CD14-positive monocyte (primary cell): ENCODE measurements at regions not wholly inside any gene's neighbourhood (a gene's known extent, or its start where the extent isn't known, plus 50 kb on each side); places are given as distances from the start of the nearest gene placed in this dataset.

Experiments used
- DNase-seq, 3 donors: peaks; one replicate each; pipeline ENCODE4 v3.0.0-alpha.2; 2011 to 2022
- H2AFZ ChIP-seq: 2 replicates; pipeline ENCODE4 v1.6.0; 2012; ENCODE audit warnings: mild to moderate bottlenecking, low read depth, low read length, inconsistent platforms; ENCODE audit not compliant: insufficient read depth, poor library complexity, severe bottlenecking
- H3K27ac ChIP-seq, 2 donors: 1 replicate in 1 of 2; 2 replicates in 1 of 2; pipeline ENCODE4 v1.5.1; 2012 to 2013; ENCODE audit warnings: low read length in 2 of 2, control low read depth in 1 of 2, inconsistent platforms in 1 of 2, low read depth in 1 of 2, mild to moderate bottlenecking in 1 of 2
- H3K27me3 ChIP-seq, 2 donors: one replicate each; pipeline versions ENCODE4 v1.6.0 to v1.6.1; 2011 to 2013; ENCODE audit warnings: low read length in 2 of 2; ENCODE audit not compliant: control insufficient read depth in 2 of 2, insufficient read depth in 2 of 2
- H3K36me3 ChIP-seq, 2 donors: replicated peaks in 1 of 2; 1 replicate in 1 of 2; 2 replicates in 1 of 2; pipeline versions ENCODE4 v1.5.1 to v1.6.1; 2012 to 2013; ENCODE audit warnings: low read length in 2 of 2, control low read depth in 1 of 2, inconsistent platforms in 1 of 2, mild to moderate bottlenecking in 1 of 2; ENCODE audit not compliant: insufficient read depth in 2 of 2, control insufficient read depth in 1 of 2
- H3K4me1 ChIP-seq, 2 donors: 1 replicate in 1 of 2; 2 replicates in 1 of 2; pipeline versions ENCODE4 v1.5.1 to v1.6.1; 2012 to 2013; ENCODE audit warnings: low read length in 2 of 2, control low read depth in 1 of 2, inconsistent platforms in 1 of 2, mild to moderate bottlenecking in 1 of 2, moderate library complexity in 1 of 2; ENCODE audit not compliant: insufficient read depth in 2 of 2, control insufficient read depth in 1 of 2
- H3K4me2 ChIP-seq: replicated peaks from 2 replicates; pipeline ENCODE3; 2012; ENCODE audit warnings: low read length, moderate library complexity, mild to moderate bottlenecking; ENCODE audit not compliant: poor library complexity, severe bottlenecking; ENCODE audit errors: extremely low read depth
- H3K4me3 ChIP-seq, 3 experiments: fragments of 200-600 bp in 1 of 3; sonication (generic) in 1 of 3; replicated peaks in 1 of 3; 1 replicate in 2 of 3; 2 replicates in 1 of 3; pipeline ENCODE4 v1.5.1; 2011 to 2013; ENCODE audit warnings: low read length in 3 of 3, mild to moderate bottlenecking in 3 of 3, control low read depth in 2 of 3, low read depth in 2 of 3, inconsistent platforms in 1 of 3, moderate library complexity in 1 of 3
- H3K79me2 ChIP-seq: 2 replicates; pipeline ENCODE4 v1.6.0; 2012; ENCODE audit warnings: mild to moderate bottlenecking, control low read depth, inconsistent platforms, low read length, moderate library complexity; ENCODE audit not compliant: insufficient read depth
- H3K9ac ChIP-seq: 2 replicates; pipeline ENCODE4 v1.6.0; 2017; ENCODE audit warnings: low read length, mild to moderate bottlenecking; ENCODE audit not compliant: insufficient read depth, poor library complexity, severe bottlenecking
- H3K9me3 ChIP-seq, 2 donors: replicated peaks in 1 of 2; 1 replicate in 1 of 2; 2 replicates in 1 of 2; pipeline versions ENCODE4 v1.5.1 to v1.6.1; 2012 to 2013; ENCODE audit warnings: low read length in 2 of 2, control low read depth in 1 of 2; ENCODE audit not compliant: control insufficient read depth in 1 of 2, insufficient read depth in 1 of 2
- H4K20me1 ChIP-seq: 2 replicates; pipeline ENCODE4 v1.6.0; 2012; ENCODE audit warnings: mild to moderate bottlenecking, low read length, control low read depth, moderate library complexity; ENCODE audit not compliant: insufficient read depth
- H3K27ac Mint-ChIP-seq, 7 donors: one replicate each; pipeline ENCODE4 v1.8.0; 2020; ENCODE audit warnings: mild to moderate bottlenecking in 7 of 7, mixed read lengths in 7 of 7, moderate library complexity in 6 of 7, inconsistent platforms in 2 of 7
- H3K27me3 Mint-ChIP-seq, 3 donors: one replicate each; pipeline ENCODE4 v1.8.0; 2021 to 2022; ENCODE audit warnings: low read depth in 3 of 3, mild to moderate bottlenecking in 3 of 3, mixed read lengths in 3 of 3, moderate library complexity in 3 of 3, inconsistent platforms in 1 of 3
- H3K36me3 Mint-ChIP-seq, 2 donors: one replicate each; pipeline ENCODE4 v1.8.0; 2020; ENCODE audit warnings: mixed read lengths in 2 of 2, inconsistent platforms in 1 of 2, mild to moderate bottlenecking in 1 of 2
- H3K4me1 Mint-ChIP-seq: one replicate; pipeline ENCODE4 v1.8.0; 2020; ENCODE audit warnings: mild to moderate bottlenecking, mixed read lengths
- H3K4me3 Mint-ChIP-seq, 2 donors: one replicate each; pipeline ENCODE4 v1.8.0; 2020; ENCODE audit warnings: mild to moderate bottlenecking in 2 of 2, mixed read lengths in 2 of 2, moderate library complexity in 1 of 2
- H3K9me3 Mint-ChIP-seq, 7 donors: one replicate each; pipeline ENCODE4 v1.8.0; 2020 to 2022; ENCODE audit warnings: mixed read lengths in 7 of 7, mild to moderate bottlenecking in 6 of 7, moderate library complexity in 6 of 7, inconsistent platforms in 2 of 7
- CTCF ChIP-seq: fragments of 200-600 bp; IDR thresholded peaks from one replicate; pipeline ENCODE4 v1.8.0; 2022; ENCODE audit warnings: antibody characterized with exemption, mild to moderate bottlenecking
- WGBS: methylation state at CpG from one replicate; pipeline ENCODE4 v1.1.5; 2013; ENCODE audit warnings: missing lambda C conversion rate; ENCODE audit not compliant: insufficient coverage; 5-methylcytosine and 5-hydroxymethylcytosine counted together
- intact Hi-C, 2 donors: fragments of 100-400 bp; cut with micrococcal nuclease; formaldehyde crosslinking; loops; one replicate each; pipeline versions ENCODE4 v1.15.0 to v1.15.1; 2023

DNA sequence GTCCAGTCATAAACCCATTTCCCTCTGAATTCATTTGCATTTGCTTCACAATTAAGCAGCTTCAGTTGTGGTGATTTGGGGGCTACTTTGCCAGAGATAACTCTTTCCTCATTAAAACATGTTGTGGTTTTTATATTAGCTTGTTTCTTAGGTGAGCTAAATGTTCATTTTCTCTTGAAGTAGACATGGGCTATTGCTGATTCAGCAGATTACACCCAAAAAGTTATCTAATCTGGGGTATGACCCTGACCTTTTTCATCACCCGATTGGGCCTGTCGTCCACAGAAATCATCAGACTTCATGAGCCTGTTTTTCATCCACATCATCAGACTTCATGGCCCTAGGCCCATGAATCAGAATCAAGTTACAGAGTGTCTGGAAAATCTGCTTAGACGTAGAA is 97.5 kb upstream of the KLHL25 start:
- Histone ChIP-seq H3K9ac (no peak overlapping the region), H3K79me2 (no peaks in the 10 kb centered on the region), H4K20me1 (no peaks in the 10 kb centered on the region), H3K36me3 (no peaks in the 10 kb centered on the region), H3K4me3 (no peak overlapping the region), H3K9me3 (no peaks in the 10 kb centered on the region), H3K27me3 (no peaks in the 10 kb centered on the region), H2AFZ (no peak overlapping the region), H3K4me1 (no peaks in the 10 kb centered on the region), H3K27ac (no peak overlapping the region), H3K4me2 (no peak overlapping the region)
- Mint-ChIP-seq H3K27ac (no peak overlapping the region), H3K9me3 (peaks cover 0 to 3% (median 0%) of the 10 kb centered on the region in 7 donors), H3K4me3 (no peak overlapping the region), H3K27me3 (peaks cover 5 to 11% (median 9%) of the 10 kb centered on the region in 3 donors), H3K36me3 (no peaks in the 10 kb centered on the region), H3K4me1 (no peaks in the 10 kb centered on the region)
- intact Hi-C loops: no loop called here
- no peak for TF ChIP-seq CTCF
- 100% methylated on average over 2 of the region's 3 CpGs for WGBS
- DNase-seq: no peak

- Histone ChIP-seq H4K20me1 (no peaks in the 10 kb centered on the region), H3K27me3 (no peaks in the 10 kb centered on the region), H3K9me3 (no peaks in the 10 kb centered on the region), H2AFZ (no peak overlapping the region), H3K36me3 (no peaks in the 10 kb centered on the region), H3K4me1 (no peaks in the 10 kb centered on the region), H3K27ac (no peak overlapping the region), H3K4me3 (no peak overlapping the region), H3K9ac (no peak overlapping the region), H3K79me2 (no peaks in the 10 kb centered on the region), H3K4me2 (no peak overlapping the region)
- no peak for DNase-seq
- 76% methylated on average over 4 of the region's 4 CpGs for WGBS
- Mint-ChIP-seq H3K9me3 (peaks cover 0 to 3% (median 0%) of the 10 kb centered on the region in 7 donors), H3K4me1 (no peaks in the 10 kb centered on the region), H3K4me3 (no peak overlapping the region), H3K27me3 (peaks cover 3 to 12% (median 6%) of the 10 kb centered on the region in 3 donors), H3K27ac (no peak overlapping the region), H3K36me3 (no peaks in the 10 kb centered on the region)
- TF ChIP-seq CTCF: no peak
- intact Hi-C loops: no loop called here
Observed at GRCh38 chr15:85897207-85897894, 102.6 kb upstream of the KLHL25 start.
